A549 (cell line): ENCODE measurements at regions not wholly inside any gene's neighbourhood (a gene's known extent, or its start where the extent isn't known, plus 50 kb on each side); places are given as distances from the start of the nearest gene placed in this dataset.

Experiments used
- CEBPB ChIP-seq, 2 experiments: fragments of >200 bp in 1 of 2; sonication (Bioruptor Twin) in 1 of 2; formaldehyde crosslinking in 1 of 2; IDR thresholded peaks; 2 replicates each; pipeline ENCODE4 v1.6.1; 2012 to 2016
- E2F6 ChIP-seq: IDR thresholded peaks from 2 replicates; pipeline ENCODE4 v1.6.1; 2012; ENCODE audit warnings: low read depth, borderline replicate concordance
- MAX ChIP-seq: IDR thresholded peaks from 2 replicates; pipeline ENCODE4 v1.6.1; 2012
- MYC ChIP-seq: IDR thresholded peaks from 2 replicates; pipeline ENCODE4 v1.6.1; 2012; ENCODE audit warnings: mild to moderate bottlenecking, inconsistent platforms, low read length, improper control_type of control experiment, borderline replicate concordance
- POLR2A ChIP-seq: IDR thresholded peaks from 2 replicates; pipeline ENCODE4 v1.6.1; 2012; ENCODE audit warnings: mild to moderate bottlenecking, low read length
- USF2 ChIP-seq: fragments of 450-650 bp; IDR thresholded peaks from 2 replicates; pipeline ENCODE4 v1.6.1; 2014; ENCODE audit warnings: antibody characterized with exemption

- TF ChIP-seq MYC (no peak), POLR2A (no peak), CEBPB (IDR thresholded peaks at IDR 0.05) (no peak), USF2 (no peak), E2F6 (no peak), MAX (no peak)
Observed at GRCh38 chr15:95921404-95921803, 409.1 kb upstream of the NR2F2 start.
